CD4-positive, alpha-beta memory T cell (primary cell): ENCODE measurements at regions not wholly inside any gene's neighbourhood (a gene's known extent, or its start where the extent isn't known, plus 50 kb on each side); places are given as distances from the start of the nearest gene placed in this dataset.

Experiments used
- CTCF ChIA-PET: fragments of 350-600 bp; sonication (Branson Sonifier 250); formaldehyde crosslinking; loops from one replicate; lab custom pipeline; 2021; ENCODE audit warnings: inconsistent platforms; ENCODE audit not compliant: partially characterized antibody; lab: Charles Lee
- POLR2A ChIA-PET: fragments of 350-600 bp; sonication (Branson Sonifier 250); formaldehyde crosslinking; loops from one replicate; lab custom pipeline; 2021; ENCODE audit not compliant: partially characterized antibody; lab: Charles Lee
- DNase-seq, 5 donors: peaks; one replicate each; pipeline versions ENCODE4 v3.0.0 to v3.0.0-alpha.2; 2020 to 2022; ENCODE audit warnings: mixed read lengths in 1 of 5
- H3K27ac ChIP-seq: one replicate; pipeline ENCODE4 v1.7.0; 2013; ENCODE audit warnings: low read depth, low read length
- H3K27me3 ChIP-seq: 2 replicates; pipeline ENCODE4 v1.7.0; 2013; ENCODE audit warnings: mild to moderate bottlenecking, low read length, moderate library complexity; ENCODE audit not compliant: insufficient read depth
- H3K36me3 ChIP-seq: 2 replicates; pipeline ENCODE4 v1.7.0; 2013; ENCODE audit warnings: mild to moderate bottlenecking, low read length, moderate library complexity; ENCODE audit not compliant: insufficient read depth
- H3K4me1 ChIP-seq: 2 replicates; pipeline ENCODE4 v1.7.0; 2013; ENCODE audit warnings: mild to moderate bottlenecking, low read length, moderate library complexity; ENCODE audit not compliant: insufficient read depth
- H3K4me3 ChIP-seq, 2 donors: one replicate each; pipeline ENCODE4 v1.7.0; 2013; ENCODE audit warnings: low read length in 2 of 2, mild to moderate bottlenecking in 1 of 2
- H3K9me3 ChIP-seq, 2 donors: one replicate each; pipeline ENCODE4 v1.7.0; 2013; ENCODE audit warnings: low read length in 2 of 2, control low read depth in 1 of 2; ENCODE audit not compliant: control insufficient read depth in 1 of 2
- H3K27ac Mint-ChIP-seq, 7 donors: one replicate each; pipeline ENCODE4 v1.8.0; 2020 to 2021; ENCODE audit warnings: mixed read lengths in 7 of 7, mild to moderate bottlenecking in 6 of 7, inconsistent platforms in 3 of 7, moderate library complexity in 3 of 7
- H3K27me3 Mint-ChIP-seq, 2 donors: one replicate each; pipeline ENCODE4 v1.8.0; 2020 to 2021; ENCODE audit warnings: mixed read lengths in 2 of 2
- H3K36me3 Mint-ChIP-seq, 2 donors: one replicate each; pipeline ENCODE4 v1.8.0; 2020 to 2021; ENCODE audit warnings: mixed read lengths in 2 of 2, inconsistent platforms in 1 of 2, mild to moderate bottlenecking in 1 of 2
- H3K4me1 Mint-ChIP-seq, 4 donors: one replicate each; pipeline ENCODE4 v1.8.0; 2020 to 2021; ENCODE audit warnings: mixed read lengths in 4 of 4, mild to moderate bottlenecking in 1 of 4
- H3K4me3 Mint-ChIP-seq, 8 donors: one replicate each; pipeline ENCODE4 v1.8.0; 2020 to 2021; ENCODE audit warnings: mixed read lengths in 8 of 8, mild to moderate bottlenecking in 7 of 8, moderate library complexity in 6 of 8, inconsistent platforms in 3 of 8
- H3K9me3 Mint-ChIP-seq, 8 donors: one replicate each; pipeline ENCODE4 v1.8.0; 2020 to 2021; ENCODE audit warnings: mixed read lengths in 8 of 8, mild to moderate bottlenecking in 5 of 8, inconsistent platforms in 3 of 8, moderate library complexity in 1 of 8
- intact Hi-C: fragments of 100-400 bp; cut with micrococcal nuclease; formaldehyde crosslinking; loops from one replicate; pipeline ENCODE4 v1.15.1; 2023

GRCh38 chr2:217683106-217683870 lies 319.5 kb downstream of the TNS1 start:
- POLR2A ChIA-PET: no interaction called here
- Mint-ChIP-seq H3K27ac (no peak overlapping the region), H3K9me3 (peaks cover 0 to 14% (median 2%) of the 10 kb centered on the region in 8 donors), H3K4me3 (no peak overlapping the region), H3K36me3 (peaks cover 0 to 6% of the 10 kb centered on the region in 2 donors), H3K27me3 (no peaks in the 10 kb centered on the region), H3K4me1 (no peaks in the 10 kb centered on the region)
- Histone ChIP-seq H3K9me3 (no peaks in the 10 kb centered on the region), H3K4me1 (no peaks in the 10 kb centered on the region), H3K27me3 (no peaks in the 10 kb centered on the region), H3K36me3 (no peaks in the 10 kb centered on the region), H3K4me3 (no peak overlapping the region), H3K27ac (no peak overlapping the region)
- intact Hi-C loops: no loop called here
- CTCF ChIA-PET: interaction anchor here (1.2 kb wide), 1 partner anchor 11 kb away, joined by 3 read pairs; no protein-coding TSS in a partner anchor
- DNase-seq: no peak

GRCh38 chr2:217681791-217682190 lies 321.0 kb downstream of the TNS1 start:
- no peak overlapping the region for H3K4me3 Mint-ChIP-seq
- no peak overlapping the region for H3K27ac Mint-ChIP-seq
- Histone ChIP-seq H3K4me3 (no peak overlapping the region), H3K27ac (no peak overlapping the region), H3K9me3 (no peaks in the 10 kb centered on the region), H3K36me3 (no peaks in the 10 kb centered on the region), H3K4me1 (no peaks in the 10 kb centered on the region), H3K27me3 (no peaks in the 10 kb centered on the region)
- DNase-seq: no peak
- H3K27me3 Mint-ChIP-seq: no peaks in the 10 kb centered on the region
- ChIA-PET CTCF (no interaction called here), POLR2A (no interaction called here)
- H3K36me3 Mint-ChIP-seq: peaks cover 0 to 6% of the 10 kb centered on the region in 2 donors
- peaks cover 0 to 14% (median 5%) of the 10 kb centered on the region in 8 donors for H3K9me3 Mint-ChIP-seq
- H3K4me1 Mint-ChIP-seq: no peaks in the 10 kb centered on the region
- intact Hi-C loops: no loop called here

GRCh38 chr2:217680381-217680780 lies 322.4 kb downstream of the TNS1 start:
- Mint-ChIP-seq H3K4me3 (no peak overlapping the region), H3K9me3 (peaks cover 0 to 14% (median 5%) of the 10 kb centered on the region in 8 donors), H3K27ac (no peak overlapping the region), H3K36me3 (peaks cover 0 to 6% of the 10 kb centered on the region in 2 donors), H3K27me3 (no peaks in the 10 kb centered on the region), H3K4me1 (no peaks in the 10 kb centered on the region)
- DNase-seq: no peak
- intact Hi-C loops: no loop called here
- H3K9me3 ChIP-seq: no peaks in the 10 kb centered on the region
- H3K27ac ChIP-seq: no peak overlapping the region
- CTCF ChIA-PET: no interaction called here
- no peaks in the 10 kb centered on the region for H3K27me3 ChIP-seq
- H3K36me3 ChIP-seq: no peaks in the 10 kb centered on the region
- POLR2A ChIA-PET: no interaction called here
- no peaks in the 10 kb centered on the region for H3K4me1 ChIP-seq
- H3K4me3 ChIP-seq: no peak overlapping the region

GRCh38 chr2:217673627-217674026 lies 329.2 kb downstream of the TNS1 start:
- H3K4me3 ChIP-seq: no peak overlapping the region
- no peaks in the 10 kb centered on the region for H3K36me3 ChIP-seq
- Mint-ChIP-seq H3K9me3 (peaks cover 0 to 10% (median 2%) of the 10 kb centered on the region in 8 donors), H3K4me3 (peak overlapping the region in 1 of 8 donors; percentile 38), H3K36me3 (no peaks in the 10 kb centered on the region), H3K4me1 (peaks cover 0 to 1% (median 0%) of the 10 kb centered on the region in 4 donors), H3K27ac (no peak overlapping the region), H3K27me3 (no peaks in the 10 kb centered on the region)
- no peak for DNase-seq
- CTCF ChIA-PET: no interaction called here
- intact Hi-C loops: no loop called here
- no peaks in the 10 kb centered on the region for H3K27me3 ChIP-seq
- POLR2A ChIA-PET: no interaction called here
- H3K27ac ChIP-seq: no peak overlapping the region
- no peaks in the 10 kb centered on the region for H3K4me1 ChIP-seq
- H3K9me3 ChIP-seq: no peaks in the 10 kb centered on the region

- DNase-seq: no peak
- H3K27ac Mint-ChIP-seq: peak overlapping the region in 1 of 7 donors; percentile 16
- H3K4me1 Mint-ChIP-seq: peaks cover 0 to 1% (median 0%) of the 10 kb centered on the region in 4 donors
- Histone ChIP-seq H3K36me3 (no peaks in the 10 kb centered on the region), H3K4me1 (no peaks in the 10 kb centered on the region), H3K4me3 (no peak overlapping the region), H3K27me3 (no peaks in the 10 kb centered on the region), H3K27ac (no peak overlapping the region), H3K9me3 (no peaks in the 10 kb centered on the region)
- POLR2A ChIA-PET: no interaction called here
- CTCF ChIA-PET: interaction anchor here (1.4 kb wide), 1 partner anchor 11 kb away, joined by 3 read pairs; no protein-coding TSS in a partner anchor
- peaks cover 0 to 4% (median 2%) of the 10 kb centered on the region in 8 donors for H3K9me3 Mint-ChIP-seq
- no peaks in the 10 kb centered on the region for H3K27me3 Mint-ChIP-seq
- H3K36me3 Mint-ChIP-seq: no peaks in the 10 kb centered on the region
- intact Hi-C loops: no loop called here
- H3K4me3 Mint-ChIP-seq: no peak overlapping the region
Measured at GRCh38 chr2:217672472-217672871, 330.3 kb downstream of the TNS1 start.

GRCh38 chr2:217671871-217672270 lies 330.9 kb downstream of the TNS1 start:
- Mint-ChIP-seq H3K9me3 (peaks cover 0 to 3% (median 2%) of the 10 kb centered on the region in 8 donors), H3K36me3 (no peaks in the 10 kb centered on the region), H3K27ac (no peak overlapping the region), H3K4me1 (peaks cover 0 to 1% (median 0%) of the 10 kb centered on the region in 4 donors), H3K27me3 (no peaks in the 10 kb centered on the region), H3K4me3 (no peak overlapping the region)
- Histone ChIP-seq H3K36me3 (no peaks in the 10 kb centered on the region), H3K4me1 (no peaks in the 10 kb centered on the region), H3K9me3 (no peaks in the 10 kb centered on the region), H3K27ac (no peak overlapping the region), H3K27me3 (no peaks in the 10 kb centered on the region), H3K4me3 (no peak overlapping the region)
- intact Hi-C loops: no loop called here
- POLR2A ChIA-PET: no interaction called here
- CTCF ChIA-PET: interaction anchor here (1.4 kb wide), 1 partner anchor 11 kb away, joined by 3 read pairs; no protein-coding TSS in a partner anchor
- no peak for DNase-seq

- CTCF ChIA-PET: interaction anchor here (1.4 kb wide), 1 partner anchor 12 kb away, joined by 3 read pairs; no protein-coding TSS in a partner anchor
- no peak for DNase-seq
- Histone ChIP-seq H3K4me1 (no peaks in the 10 kb centered on the region), H3K27ac (no peak overlapping the region), H3K4me3 (no peak overlapping the region), H3K27me3 (no peaks in the 10 kb centered on the region), H3K9me3 (no peaks in the 10 kb centered on the region), H3K36me3 (no peaks in the 10 kb centered on the region)
- POLR2A ChIA-PET: no interaction called here
- Mint-ChIP-seq H3K4me3 (no peak overlapping the region), H3K27me3 (no peaks in the 10 kb centered on the region), H3K9me3 (peaks cover 0 to 3% (median 2%) of the 10 kb centered on the region in 8 donors), H3K27ac (no peak overlapping the region), H3K4me1 (peaks cover 0 to 1% (median 0%) of the 10 kb centered on the region in 4 donors), H3K36me3 (no peaks in the 10 kb centered on the region)
- intact Hi-C loops: no loop called here
Measured at GRCh38 chr2:217671075-217671474, 331.7 kb downstream of the TNS1 start.
